Activated CD4-positive, alpha-beta T cell treated with anti-CD3 and anti-CD28 coated beads, Interleukin-2, Interleukin-4, amounts not matched to agents 100 ng/mL and 50 ng/mL, durations not matched to agents 16 hours and 8 hours (primary cell): ENCODE measurements at regions not wholly inside any gene's neighbourhood (a gene's known extent, or its start where the extent isn't known, plus 50 kb on each side); places are given as distances from the start of the nearest gene placed in this dataset.
"Not testable (repeated sequence)": the region's sequence is repeated elsewhere in the genome, so short reads cannot be mapped to it uniquely, and the experiment has no call there.

Experiments
- DNase-seq: peaks from one replicate; pipeline ENCODE4 v3.0.0-alpha.2; 2020; ENCODE audit warnings: low spot score

GRCh38 chr2:18980786-18981430 is 377.5 kb downstream of the OSR1 start:
- no peak for DNase-seq

- no peak for DNase-seq
Measured at GRCh38 chr2:18980104-18980785, 378.2 kb downstream of the OSR1 start.

- DNase-seq: no peak
Measured at GRCh38 chr2:18977409-18977808, 381.0 kb downstream of the OSR1 start.

GRCh38 chr2:18976168-18976961 is 382.1 kb downstream of the OSR1 start:
- no peak for DNase-seq

GRCh38 chr2:18975506-18976167 is 382.8 kb downstream of the OSR1 start:
- no peak for DNase-seq

- no peak for DNase-seq
Measured at GRCh38 chr2:18971628-18972027, 382.3 kb upstream of the NT5C1B start.

GRCh38 chr2:18971069-18971378 is 381.7 kb upstream of the NT5C1B start:
- DNase-seq: no peak

GRCh38 chr2:18966131-18966530 is 376.8 kb upstream of the NT5C1B start:
- DNase-seq: no peak

GRCh38 chr2:18963739-18964256 is 374.4 kb upstream of the NT5C1B start:
- DNase-seq: not testable (repeated sequence)

- DNase-seq: no peak
Measured at GRCh38 chr2:18961991-18962421, 372.6 kb upstream of the NT5C1B start.

- DNase-seq: no peak
Measured at GRCh38 chr2:18959952-18960717, 370.8 kb upstream of the NT5C1B start.

- no peak for DNase-seq
Measured at GRCh38 chr2:18959200-18959599, 369.8 kb upstream of the NT5C1B start.

GRCh38 chr2:18957909-18958308 is 368.5 kb upstream of the NT5C1B start:
- DNase-seq: no peak

- DNase-seq: no peak
Measured at GRCh38 chr2:18950361-18950851, 361.0 kb upstream of the NT5C1B start.

- no peak for DNase-seq
Measured at GRCh38 chr2:18949871-18950270, 360.5 kb upstream of the NT5C1B start.

GRCh38 chr2:18940184-18940583 is 350.8 kb upstream of the NT5C1B start:
- DNase-seq: no peak

GRCh38 chr2:18939740-18940139 is 350.4 kb upstream of the NT5C1B start:
- DNase-seq: not testable (repeated sequence)

GRCh38 chr2:18934886-18935285 is 345.5 kb upstream of the NT5C1B start:
- DNase-seq: no peak

GRCh38 chr2:18932853-18933252 is 343.5 kb upstream of the NT5C1B start:
- DNase-seq: no peak

GRCh38 chr2:18930971-18931370 is 341.6 kb upstream of the NT5C1B start:
- no peak for DNase-seq

GRCh38 chr2:18927525-18928232 is 338.3 kb upstream of the NT5C1B start:
- DNase-seq: no peak
